Stimulated activated effector memory CD8-positive, alpha-beta T cell treated with anti-CD3 and anti-CD28 coated beads, Interleukin-12 subunit alpha, Interleukin-12 subunit beta, amount 100 ng/mL, for 72 hours (primary cell): ENCODE measurements at regions not wholly inside any gene's neighbourhood (a gene's known extent, or its start where the extent isn't known, plus 50 kb on each side); places are given as distances from the start of the nearest gene placed in this dataset.

ENCODE experiments used
- ATAC-seq: fragments of 150-1000 bp; cut with Tn5 transposase; 2 replicates; pipeline ENCODE4 v1.10.0; 2021
- DNase-seq, 2 donors: peaks; one replicate each; pipeline ENCODE4 v3.0.0; 2021 to 2022; ENCODE audit warnings: low spot score in 2 of 2
- H3K27ac Mint-ChIP-seq: one replicate; pipeline ENCODE4 v1.8.0; 2022; ENCODE audit warnings: mild to moderate bottlenecking, mixed read lengths
- H3K36me3 Mint-ChIP-seq: one replicate; pipeline ENCODE4 v1.8.0; 2022; ENCODE audit warnings: mild to moderate bottlenecking, mixed read lengths
- H3K4me1 Mint-ChIP-seq: one replicate; pipeline ENCODE4 v1.8.0; 2022; ENCODE audit warnings: mixed read lengths
- H3K4me3 Mint-ChIP-seq: one replicate; pipeline ENCODE4 v1.8.0; 2022; ENCODE audit warnings: mild to moderate bottlenecking, mixed read lengths
- H3K9me3 Mint-ChIP-seq: one replicate; pipeline ENCODE4 v1.8.0; 2022; ENCODE audit warnings: mixed read lengths

- Mint-ChIP-seq H3K9me3 (peaks cover 15% of the 10 kb centered on the region), H3K36me3 (no peaks in the 10 kb centered on the region), H3K4me3 (no peak overlapping the region), H3K4me1 (no peaks in the 10 kb centered on the region), H3K27ac (no peak overlapping the region)
- ATAC-seq (no peak), DNase-seq (no peak)
These were observed 165.4 kb upstream of the KCNK2 start for GRCh38 chr1:214917081-214917635.

GRCh38 chr1:214918745-214919144 lies 163.8 kb upstream of the KCNK2 start:
- Mint-ChIP-seq H3K27ac (no peak overlapping the region), H3K36me3 (no peaks in the 10 kb centered on the region), H3K9me3 (peaks cover 15% of the 10 kb centered on the region), H3K4me3 (no peak overlapping the region), H3K4me1 (no peaks in the 10 kb centered on the region)
- no peak for DNase-seq
- no peak for ATAC-seq

GRCh38 chr1:214920337-214920736 lies 162.2 kb upstream of the KCNK2 start:
- Mint-ChIP-seq H3K27ac (no peak overlapping the region), H3K36me3 (no peaks in the 10 kb centered on the region)

GRCh38 chr1:214923278-214923915 lies 159.1 kb upstream of the KCNK2 start:
- ATAC-seq, result no peak
- Mint-ChIP-seq H3K4me3 (no peak overlapping the region), H3K36me3 (no peaks in the 10 kb centered on the region), H3K27ac (no peak overlapping the region), H3K9me3 (peaks cover 6% of the 10 kb centered on the region), H3K4me1 (no peaks in the 10 kb centered on the region)
- DNase-seq, result no peak

More at GRCh38 chr1:214920337-214920736, 162.2 kb upstream of the KCNK2 start:
- ATAC-seq (no peak), DNase-seq (no peak)
- H3K9me3 Mint-ChIP-seq, result peaks cover 15% of the 10 kb centered on the region
- no peak overlapping the region for H3K4me3 Mint-ChIP-seq
- no peaks in the 10 kb centered on the region for H3K4me1 Mint-ChIP-seq

- DNase-seq (no peak), ATAC-seq (no peak)
- no peak overlapping the region for H3K4me3 Mint-ChIP-seq
- no peaks in the 10 kb centered on the region for H3K36me3 Mint-ChIP-seq
- H3K27ac Mint-ChIP-seq, result no peak overlapping the region
- H3K4me1 Mint-ChIP-seq, result no peaks in the 10 kb centered on the region
- H3K9me3 Mint-ChIP-seq, result no peaks in the 10 kb centered on the region
These were observed 154.7 kb upstream of the KCNK2 start for GRCh38 chr1:214927796-214928195.

GRCh38 chr1:214928574-214928973 lies 154.0 kb upstream of the KCNK2 start:
- Mint-ChIP-seq H3K9me3 (no peaks in the 10 kb centered on the region), H3K36me3 (no peaks in the 10 kb centered on the region), H3K4me1 (no peaks in the 10 kb centered on the region), H3K4me3 (no peak overlapping the region), H3K27ac (no peak overlapping the region)
- ATAC-seq (no peak), DNase-seq (no peak)

- no peak for ATAC-seq
- Mint-ChIP-seq H3K27ac (no peak overlapping the region), H3K4me1 (no peaks in the 10 kb centered on the region), H3K4me3 (no peak overlapping the region), H3K36me3 (no peaks in the 10 kb centered on the region), H3K9me3 (no peaks in the 10 kb centered on the region)
- DNase-seq, result no peak
These were observed 149.2 kb upstream of the KCNK2 start for GRCh38 chr1:214933375-214933774.

GRCh38 chr1:214934045-214934444 lies 148.5 kb upstream of the KCNK2 start:
- ATAC-seq, result no peak
- Mint-ChIP-seq H3K27ac (no peak overlapping the region), H3K4me1 (no peaks in the 10 kb centered on the region), H3K36me3 (no peaks in the 10 kb centered on the region), H3K4me3 (no peak overlapping the region), H3K9me3 (no peaks in the 10 kb centered on the region)
- DNase-seq, result no peak

- Mint-ChIP-seq H3K36me3 (no peaks in the 10 kb centered on the region), H3K4me3 (no peak overlapping the region), H3K9me3 (peaks cover 1% of the 10 kb centered on the region), H3K27ac (no peak overlapping the region), H3K4me1 (no peaks in the 10 kb centered on the region)
- no peak for ATAC-seq
- DNase-seq, result no peak
These were observed 147.3 kb upstream of the KCNK2 start for GRCh38 chr1:214935258-214935657.

- no peak overlapping the region for H3K4me3 Mint-ChIP-seq
- no peaks in the 10 kb centered on the region for H3K4me1 Mint-ChIP-seq
These were observed 143.4 kb upstream of the KCNK2 start for GRCh38 chr1:214939180-214939579.

GRCh38 chr1:214941061-214941460 lies 141.5 kb upstream of the KCNK2 start:
- DNase-seq, result no peak
- Mint-ChIP-seq H3K9me3 (peaks cover 7% of the 10 kb centered on the region), H3K4me1 (no peaks in the 10 kb centered on the region), H3K36me3 (no peaks in the 10 kb centered on the region), H3K4me3 (no peak overlapping the region), H3K27ac (no peak overlapping the region)
- ATAC-seq, result no peak

More at GRCh38 chr1:214939180-214939579, 143.4 kb upstream of the KCNK2 start:
- Mint-ChIP-seq H3K36me3 (no peaks in the 10 kb centered on the region), H3K9me3 (peaks cover 7% of the 10 kb centered on the region), H3K27ac (no peak overlapping the region)
- ATAC-seq (no peak), DNase-seq (no peak)

- Mint-ChIP-seq H3K9me3 (peaks cover 7% of the 10 kb centered on the region), H3K4me1 (no peaks in the 10 kb centered on the region), H3K36me3 (no peaks in the 10 kb centered on the region), H3K4me3 (no peak overlapping the region), H3K27ac (no peak overlapping the region)
- DNase-seq (no peak), ATAC-seq (no peak)
These were observed 139.5 kb upstream of the KCNK2 start for GRCh38 chr1:214943054-214943453.

- Mint-ChIP-seq H3K9me3 (peaks cover 2% of the 10 kb centered on the region), H3K4me1 (no peaks in the 10 kb centered on the region), H3K4me3 (no peak overlapping the region), H3K36me3 (no peaks in the 10 kb centered on the region), H3K27ac (no peak overlapping the region)
- no peak for ATAC-seq
- no peak for DNase-seq
These were observed 135.9 kb upstream of the KCNK2 start for GRCh38 chr1:214946615-214947014.

- ATAC-seq, result no peak
- H3K4me1 Mint-ChIP-seq, result no peaks in the 10 kb centered on the region
- no peak overlapping the region for H3K27ac Mint-ChIP-seq
- peaks cover 8% of the 10 kb centered on the region for H3K9me3 Mint-ChIP-seq
- no peaks in the 10 kb centered on the region for H3K36me3 Mint-ChIP-seq
- no peak overlapping the region for H3K4me3 Mint-ChIP-seq
- no peak for DNase-seq
These were observed 129.9 kb upstream of the KCNK2 start for GRCh38 chr1:214952648-214953047.

GRCh38 chr1:214953901-214954616 lies 128.5 kb upstream of the KCNK2 start:
- DNase-seq (no peak), ATAC-seq (no peak)
- H3K4me3 Mint-ChIP-seq, result no peak overlapping the region
- H3K4me1 Mint-ChIP-seq, result no peaks in the 10 kb centered on the region
- no peaks in the 10 kb centered on the region for H3K36me3 Mint-ChIP-seq
- H3K9me3 Mint-ChIP-seq, result peaks cover 12% of the 10 kb centered on the region
- no peak overlapping the region for H3K27ac Mint-ChIP-seq

- peaks cover 12% of the 10 kb centered on the region for H3K9me3 Mint-ChIP-seq
- H3K27ac Mint-ChIP-seq, result no peak overlapping the region
- no peak for ATAC-seq
- H3K4me1 Mint-ChIP-seq, result no peaks in the 10 kb centered on the region
- no peak for DNase-seq
- no peaks in the 10 kb centered on the region for H3K36me3 Mint-ChIP-seq
- H3K4me3 Mint-ChIP-seq, result no peak overlapping the region
These were observed 128.0 kb upstream of the KCNK2 start for GRCh38 chr1:214954617-214954949.
